ENCODE measurements at regions not wholly inside any gene's neighbourhood (a gene's known extent, or its start where the extent isn't known, plus 50 kb on each side); places are given as distances from the start of the nearest gene placed in this dataset.
"Not testable (repeated sequence)": the region's sequence is repeated elsewhere in the genome, so short reads cannot be mapped to it uniquely, and the experiment has no call there.

DNA sequence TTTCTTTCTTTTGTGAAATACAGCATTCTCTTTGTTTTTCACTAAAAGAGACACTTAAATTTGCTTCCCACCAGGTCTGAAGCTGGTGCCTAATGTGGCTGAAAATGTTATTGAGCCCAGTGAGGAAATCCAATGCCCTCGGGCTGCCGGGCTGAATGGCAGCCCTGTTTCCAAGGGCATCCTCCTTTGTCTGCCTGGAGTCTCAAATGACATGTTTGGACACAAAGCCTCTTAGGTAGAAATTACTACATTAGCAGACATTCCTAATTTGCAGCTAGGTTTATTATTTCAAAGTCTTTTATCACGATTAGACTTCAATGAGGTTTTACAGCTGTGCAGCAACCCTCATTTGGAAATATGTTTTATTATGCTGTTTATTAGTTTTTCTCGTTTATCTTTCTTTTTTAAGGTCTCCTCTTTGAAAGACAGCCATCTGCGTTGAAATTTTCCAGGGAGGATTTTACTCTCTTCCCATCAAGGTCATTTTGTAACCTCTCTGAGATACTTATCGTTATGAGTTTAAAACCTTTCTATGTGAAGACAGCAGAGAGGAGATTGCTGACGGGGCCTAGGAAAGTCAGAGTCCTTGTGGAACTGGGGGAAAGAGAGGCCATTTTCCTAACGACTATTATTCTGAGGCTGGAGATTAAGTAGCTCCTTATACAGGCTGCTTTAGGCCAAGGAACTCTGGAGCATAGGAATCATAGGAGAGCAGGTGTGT, 59.0 kb upstream of the ZNF532 start:
- Mint-ChIP-seq H3K4me1 (peaks cover 8% of the 10 kb centered on the region), H3K36me3 (peaks cover 5% of the 10 kb centered on the region)
- ATAC-seq (ENCODE audit: low read depth), result no peak

GRCh38 chr18:58806826-58807714, 57.6 kb upstream of the ZNF532 start:
- Mint-ChIP-seq H3K36me3 (peaks cover 5% of the 10 kb centered on the region), H3K9me3 (peaks cover 4% of the 10 kb centered on the region), H3K27ac (no peak overlapping the region), H3K27me3 (peaks cover 2% of the 10 kb centered on the region), H3K4me3 (peak overlapping the region; percentile 22), H3K4me1 (peaks cover 5% of the 10 kb centered on the region)
- ATAC-seq (ENCODE audit: low read depth) (peak; percentile 47), DNase-seq (ENCODE audit: low spot score in 2 of 2) (no peak)

More for the DNA sequence above, 59.0 kb upstream of the ZNF532 start:
- Mint-ChIP-seq H3K9me3 (peaks cover 4% of the 10 kb centered on the region), H3K4me3 (no peak overlapping the region), H3K27me3 (peaks cover 2% of the 10 kb centered on the region), H3K27ac (no peak overlapping the region)
- no peak for DNase-seq (ENCODE audit: low spot score in 2 of 2)

GRCh38 chr18:58807766-58808165, 56.9 kb upstream of the ZNF532 start:
- Mint-ChIP-seq H3K9me3 (peaks cover 4% of the 10 kb centered on the region), H3K4me3 (no peak overlapping the region), H3K27ac (no peak overlapping the region), H3K4me1 (peaks cover 5% of the 10 kb centered on the region), H3K36me3 (peaks cover 5% of the 10 kb centered on the region), H3K27me3 (peaks cover 2% of the 10 kb centered on the region)
- ATAC-seq (ENCODE audit: low read depth) (no peak), DNase-seq (ENCODE audit: low spot score in 2 of 2) (no peak)

- Mint-ChIP-seq H3K4me3 (no peak overlapping the region), H3K4me1 (peaks cover 5% of the 10 kb centered on the region), H3K9me3 (peaks cover 4% of the 10 kb centered on the region), H3K27me3 (peaks cover 2% of the 10 kb centered on the region), H3K36me3 (peaks cover 5% of the 10 kb centered on the region), H3K27ac (no peak overlapping the region)
- no peak for ATAC-seq (ENCODE audit: low read depth)
- DNase-seq (ENCODE audit: low spot score in 2 of 2), result no peak
Measured at GRCh38 chr18:58808349-58808748, 56.3 kb upstream of the ZNF532 start.

DNA sequence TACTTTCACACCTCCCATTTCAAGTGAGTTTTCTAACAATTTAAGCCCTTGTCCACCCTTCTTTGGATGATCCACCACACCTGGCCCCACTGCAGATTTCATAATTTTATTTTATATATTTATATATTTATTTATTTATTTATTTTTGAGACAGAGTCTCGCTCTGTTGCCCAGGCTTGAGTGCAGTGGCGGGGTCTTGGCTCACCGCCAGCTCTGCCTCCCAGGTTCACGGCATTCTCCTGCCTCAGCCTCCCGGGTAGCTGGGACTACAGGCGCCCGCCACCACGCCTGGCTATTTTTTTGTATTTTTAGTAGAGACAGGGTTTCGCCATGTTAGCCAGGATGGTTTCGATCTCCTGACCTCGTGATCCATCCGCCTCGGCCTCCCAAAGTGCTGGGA, 52.8 kb upstream of the ZNF532 start:
- H3K9me3 Mint-ChIP-seq; H3K27me3 Mint-ChIP-seq; ATAC-seq (ENCODE audit: low read depth); H3K27ac Mint-ChIP-seq; DNase-seq (ENCODE audit: low spot score in 2 of 2); H3K4me1 Mint-ChIP-seq; H3K4me3 Mint-ChIP-seq: not testable (repeated sequence)
- peaks cover 16% of the 10 kb centered on the region for H3K36me3 Mint-ChIP-seq

DNA sequence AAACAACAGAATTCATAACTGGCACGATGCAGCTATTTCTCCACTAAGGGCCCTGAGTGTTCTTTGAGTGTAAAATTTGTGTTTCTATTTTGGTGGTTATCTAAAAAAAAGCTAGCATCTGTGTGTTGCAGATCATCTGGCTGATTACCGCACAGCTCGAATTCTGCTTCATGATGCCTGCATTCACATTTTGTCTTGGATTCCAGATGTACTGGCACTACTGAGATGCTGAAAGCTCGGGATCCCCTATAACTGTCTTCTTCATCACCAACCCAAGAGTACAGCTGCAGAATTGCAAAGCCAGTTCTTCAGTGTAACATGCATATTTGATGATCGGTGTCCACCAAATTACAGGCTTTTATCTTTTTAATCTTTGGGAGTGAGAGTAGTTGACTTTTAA, 51.6 kb upstream of the ZNF532 start:
- DNase-seq (ENCODE audit: low spot score in 2 of 2), result no peak
- H3K27ac Mint-ChIP-seq, result no peak overlapping the region
- peaks cover 7% of the 10 kb centered on the region for H3K9me3 Mint-ChIP-seq
- no peak for ATAC-seq (ENCODE audit: low read depth)
- H3K4me3 Mint-ChIP-seq, result no peak overlapping the region
- H3K36me3 Mint-ChIP-seq, result peaks cover 16% of the 10 kb centered on the region
- H3K27me3 Mint-ChIP-seq, result peaks cover 2% of the 10 kb centered on the region
- peaks cover 3% of the 10 kb centered on the region for H3K4me1 Mint-ChIP-seq

DNA sequence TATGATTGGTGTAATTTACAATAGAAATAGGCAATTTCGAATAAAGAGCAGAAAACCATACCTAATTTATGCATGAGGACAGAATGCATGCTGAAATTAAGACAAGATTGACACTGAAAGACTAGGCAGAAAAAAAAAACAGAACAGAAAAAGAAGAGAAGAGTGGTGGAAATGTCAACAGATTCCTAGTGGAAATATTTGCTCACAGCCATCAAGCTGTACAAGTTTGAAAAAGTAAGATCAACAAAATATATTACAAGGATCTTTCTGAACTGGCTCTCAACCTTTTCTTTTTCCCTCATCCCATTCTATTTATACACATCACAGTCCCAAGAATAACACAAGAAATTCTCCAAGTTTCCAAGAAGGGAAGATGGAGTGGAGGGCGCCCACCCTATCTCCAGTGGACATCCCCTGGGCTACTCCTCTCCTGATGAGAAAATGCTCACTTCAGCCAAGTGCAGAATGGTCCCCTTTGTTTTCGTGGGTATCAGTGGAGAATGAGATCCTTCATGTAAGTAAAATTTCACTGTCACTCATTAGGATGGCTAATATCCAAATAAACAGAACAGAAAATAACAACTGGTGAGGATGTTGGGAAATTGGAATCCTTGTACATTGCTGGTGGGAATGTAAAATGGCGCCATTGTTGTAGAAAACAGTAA, 51.0 kb upstream of the ZNF532 start:
- H3K27ac Mint-ChIP-seq, result no peak overlapping the region
- peaks cover 2% of the 10 kb centered on the region for H3K27me3 Mint-ChIP-seq
- no peak for ATAC-seq (ENCODE audit: low read depth)
- H3K9me3 Mint-ChIP-seq, result peaks cover 7% of the 10 kb centered on the region
- H3K36me3 Mint-ChIP-seq, result peaks cover 16% of the 10 kb centered on the region
- peaks cover 2% of the 10 kb centered on the region for H3K4me1 Mint-ChIP-seq
- no peak overlapping the region for H3K4me3 Mint-ChIP-seq
- no peak for DNase-seq (ENCODE audit: low spot score in 2 of 2)

DNA sequence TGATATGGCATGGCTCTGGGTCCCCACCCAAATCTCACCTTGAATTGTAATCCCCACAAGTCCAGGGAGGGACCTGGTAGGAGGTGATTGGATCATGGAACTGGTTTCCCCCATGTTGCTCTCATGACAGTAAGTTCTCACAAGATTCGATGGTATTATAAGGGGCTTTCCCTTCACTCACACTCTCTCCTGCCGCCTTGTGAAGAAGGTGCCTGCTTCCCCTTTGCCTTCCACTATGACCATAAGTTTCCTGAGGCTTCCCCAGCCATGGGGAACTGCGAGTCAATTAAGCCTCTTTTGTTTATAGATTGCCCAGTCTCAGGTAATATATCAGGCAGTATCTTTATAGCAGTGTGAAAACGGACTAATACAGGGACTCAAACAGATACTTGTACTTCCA, 50.4 kb upstream of the ZNF532 start:
- peaks cover 7% of the 10 kb centered on the region for H3K9me3 Mint-ChIP-seq
- peaks cover 2% of the 10 kb centered on the region for H3K27me3 Mint-ChIP-seq
- ATAC-seq (ENCODE audit: low read depth), result no peak
- DNase-seq (ENCODE audit: low spot score in 2 of 2), result no peak
- H3K4me1 Mint-ChIP-seq, result no peaks in the 10 kb centered on the region
- peaks cover 16% of the 10 kb centered on the region for H3K36me3 Mint-ChIP-seq
- no peak overlapping the region for H3K27ac Mint-ChIP-seq
- H3K4me3 Mint-ChIP-seq, result no peak overlapping the region
